ENCODE measurements at regions not wholly inside any gene's neighbourhood (a gene's known extent, or its start where the extent isn't known, plus 50 kb on each side); places are given as distances from the start of the nearest gene placed in this dataset.
A peak's percentile ranks its signal among the peaks of the same experiment; 100 is the strongest.

GRCh38 chr12:46663318-46663717 is 162.5 kb downstream of the SLC38A4 start:
- BruUV-seq (replicated peaks), result no TSS peak
- Mint-ChIP-seq H3K27ac (ENCODE audit: unreplicated experiment) (no peak overlapping the region), H3K36me3 (ENCODE audit: insufficient read depth, unreplicated experiment) (no peaks in the 10 kb centered on the region), H3K27me3 (ENCODE audit: unreplicated experiment) (no peaks in the 10 kb centered on the region), H3K4me3 (ENCODE audit: low read depth, unreplicated experiment) (no peak overlapping the region), H3K4me1 (ENCODE audit: low read depth, unreplicated experiment) (peaks cover 50% of the 10 kb centered on the region), H3K9me3 (ENCODE audit: low read depth, unreplicated experiment) (no peaks in the 10 kb centered on the region)
- DNase-seq, result no peak
- TF ChIP-seq CTCF (IDR thresholded peaks at IDR 0.05; ENCODE audit: unreplicated experiment), result no peak
- CTCF ChIA-PET, result no interaction called here
- intact Hi-C loops (cut with micrococcal nuclease; ENCODE audit: unreplicated experiment), result loop anchor here (5.0 kb wide), 3 partner anchors 191 to 321 kb away; no protein-coding TSS in a partner anchor

GRCh38 chr12:46661110-46661845 is 164.5 kb downstream of the SLC38A4 start:
- Mint-ChIP-seq H3K9me3 (ENCODE audit: low read depth, unreplicated experiment) (no peaks in the 10 kb centered on the region), H3K4me1 (ENCODE audit: low read depth, unreplicated experiment) (peaks cover 50% of the 10 kb centered on the region), H3K27me3 (ENCODE audit: unreplicated experiment) (no peaks in the 10 kb centered on the region), H3K27ac (ENCODE audit: unreplicated experiment) (peak overlapping the region; percentile 33), H3K4me3 (ENCODE audit: low read depth, unreplicated experiment) (no peak overlapping the region), H3K36me3 (ENCODE audit: insufficient read depth, unreplicated experiment) (no peaks in the 10 kb centered on the region)
- no TSS peak for BruUV-seq (replicated peaks)
- CTCF ChIA-PET, result interaction anchor here (0.5 to 1.0 kb wide), 4 partner anchors 13 to 305 kb away, joined by 3 to 5 read pairs (median 4); no protein-coding TSS in a partner anchor
- intact Hi-C loops (cut with micrococcal nuclease; ENCODE audit: unreplicated experiment), result loop anchor here (2.0 to 5.0 kb wide), 4 partner anchors 168 to 319 kb away; no protein-coding TSS in a partner anchor
- DNase-seq, result peak; percentile 17
- peak; percentile 38 for TF ChIP-seq CTCF (IDR thresholded peaks at IDR 0.05; ENCODE audit: unreplicated experiment)

- H3K36me3 Mint-ChIP-seq (ENCODE audit: insufficient read depth, unreplicated experiment), result no peaks in the 10 kb centered on the region
- CTCF ChIA-PET, result interaction anchor here (1.0 kb wide), 1 partner anchor 230 kb away, joined by 5 read pairs; no protein-coding TSS in a partner anchor
- TF ChIP-seq CTCF (IDR thresholded peaks at IDR 0.05; ENCODE audit: unreplicated experiment), result no peak
- no peaks in the 10 kb centered on the region for H3K27me3 Mint-ChIP-seq (ENCODE audit: unreplicated experiment)
- H3K4me3 Mint-ChIP-seq (ENCODE audit: low read depth, unreplicated experiment), result no peak overlapping the region
- DNase-seq, result no peak
- peaks cover 50% of the 10 kb centered on the region for H3K4me1 Mint-ChIP-seq (ENCODE audit: low read depth, unreplicated experiment)
- H3K9me3 Mint-ChIP-seq (ENCODE audit: low read depth, unreplicated experiment), result no peaks in the 10 kb centered on the region
- intact Hi-C loops (cut with micrococcal nuclease; ENCODE audit: unreplicated experiment), result loop anchor here (2.0 to 5.0 kb wide), 4 partner anchors 168 to 318 kb away; no protein-coding TSS in a partner anchor
- BruUV-seq (replicated peaks), result no TSS peak
- H3K27ac Mint-ChIP-seq (ENCODE audit: unreplicated experiment), result peak overlapping the region; percentile 33
Measured at GRCh38 chr12:46660719-46661109, 165.1 kb downstream of the SLC38A4 start.

GRCh38 chr12:46660276-46660675 is 165.5 kb downstream of the SLC38A4 start:
- TF ChIP-seq CTCF (IDR thresholded peaks at IDR 0.05; ENCODE audit: unreplicated experiment), result no peak
- DNase-seq, result no peak
- Mint-ChIP-seq H3K27me3 (ENCODE audit: unreplicated experiment) (no peaks in the 10 kb centered on the region), H3K36me3 (ENCODE audit: insufficient read depth, unreplicated experiment) (no peaks in the 10 kb centered on the region), H3K9me3 (ENCODE audit: low read depth, unreplicated experiment) (no peaks in the 10 kb centered on the region), H3K4me3 (ENCODE audit: low read depth, unreplicated experiment) (no peak overlapping the region), H3K27ac (ENCODE audit: unreplicated experiment) (no peak overlapping the region), H3K4me1 (ENCODE audit: low read depth, unreplicated experiment) (peaks cover 50% of the 10 kb centered on the region)
- intact Hi-C loops (cut with micrococcal nuclease; ENCODE audit: unreplicated experiment), result loop anchor here (2.0 to 5.0 kb wide), 4 partner anchors 167 to 318 kb away; no protein-coding TSS in a partner anchor
- CTCF ChIA-PET, result no interaction called here
- BruUV-seq (replicated peaks), result no TSS peak

Data from Calu3 (cell line).